ENCODE measurements at regions not wholly inside any gene's neighbourhood (a gene's known extent, or its start where the extent isn't known, plus 50 kb on each side); places are given as distances from the start of the nearest gene placed in this dataset.
"Not testable (repeated sequence)": the region's sequence is repeated elsewhere in the genome, so short reads cannot be mapped to it uniquely, and the experiment has no call there.

- not testable (repeated sequence) for DNase-seq
These were observed 232.9 kb upstream of the ZFP64 start for GRCh38 chr20:52424357-52424942.

GRCh38 chr20:52423536-52424140 lies 232.1 kb upstream of the ZFP64 start:
- DNase-seq, result not testable (repeated sequence)

DNA sequence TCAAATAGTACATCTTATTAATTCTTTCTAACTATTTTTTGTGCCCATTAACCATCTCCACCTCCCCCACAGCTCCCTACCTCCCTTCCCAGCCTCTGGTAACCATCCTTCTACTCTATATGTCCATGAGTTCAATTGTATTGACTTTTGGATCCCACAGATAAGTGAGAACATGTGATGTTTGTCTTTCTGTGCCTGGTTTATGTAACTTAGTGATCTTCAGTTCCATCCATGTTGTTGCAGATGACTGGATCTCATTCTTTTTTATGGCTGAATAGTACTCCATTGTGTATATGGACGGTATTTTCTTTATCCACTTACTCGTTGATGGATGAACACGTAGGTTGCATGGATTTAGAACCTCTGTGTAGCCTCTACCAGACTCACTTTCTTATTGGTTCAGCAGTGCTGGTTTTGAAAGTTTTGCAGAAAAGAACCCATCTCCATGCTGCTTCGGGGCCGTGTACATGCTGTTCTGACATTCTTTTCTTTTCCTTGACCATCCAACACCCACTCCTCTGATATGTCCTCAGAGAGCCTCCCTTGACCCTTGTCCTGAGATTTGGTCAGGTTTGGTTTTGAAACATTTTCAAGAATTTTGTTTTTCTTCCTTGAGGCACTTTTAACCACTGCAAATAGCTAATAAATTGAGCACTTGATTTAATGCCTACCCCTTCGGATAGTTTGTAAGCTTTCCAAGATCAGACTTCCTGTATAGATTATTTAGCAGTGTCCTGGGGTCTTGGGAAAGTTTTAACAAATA lies 231.2 kb upstream of the ZFP64 start:
- no peak for DNase-seq

DNA sequence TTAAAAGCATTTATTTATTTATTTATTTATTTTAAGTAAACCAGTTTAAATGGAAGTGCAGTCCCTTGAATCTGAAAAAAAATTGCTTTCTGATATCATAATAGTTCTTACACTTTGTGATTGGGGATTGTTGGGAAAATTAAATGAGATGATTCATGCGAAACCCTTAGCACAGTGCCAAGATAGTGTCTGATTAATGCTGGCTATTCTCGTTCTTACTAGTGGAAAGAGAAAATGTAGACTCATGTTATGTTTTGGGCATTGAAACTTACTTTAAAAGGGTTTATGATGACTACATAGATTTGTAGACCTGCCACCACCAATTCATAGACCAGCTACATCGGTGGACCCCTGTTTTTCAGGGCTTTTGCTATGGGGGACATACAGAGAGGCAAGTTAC lies 229.2 kb upstream of the ZFP64 start:
- DNase-seq, result no peak

DNA sequence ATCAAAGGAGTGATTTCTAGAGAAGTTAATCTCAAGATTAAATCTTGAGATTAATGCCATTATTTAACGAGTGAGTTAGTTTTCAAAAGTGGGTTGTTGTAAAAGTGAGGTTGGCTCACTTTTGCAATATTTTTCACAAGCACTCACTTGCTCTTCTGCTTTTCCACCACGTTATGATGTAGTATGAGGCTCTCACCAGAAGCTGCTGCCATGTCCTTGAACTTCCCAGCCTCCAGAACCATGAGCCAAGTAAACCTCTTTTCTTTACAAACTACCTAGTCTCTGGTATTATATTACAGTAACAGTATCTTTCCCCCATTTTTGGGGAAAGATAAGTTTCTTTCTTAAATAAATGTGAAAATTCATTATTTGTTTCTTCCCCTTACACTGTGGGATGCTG lies 227.6 kb upstream of the ZFP64 start:
- DNase-seq, result no peak

- DNase-seq, result no peak
These were observed 225.4 kb upstream of the ZFP64 start for GRCh38 chr20:52416953-52417352.

DNA sequence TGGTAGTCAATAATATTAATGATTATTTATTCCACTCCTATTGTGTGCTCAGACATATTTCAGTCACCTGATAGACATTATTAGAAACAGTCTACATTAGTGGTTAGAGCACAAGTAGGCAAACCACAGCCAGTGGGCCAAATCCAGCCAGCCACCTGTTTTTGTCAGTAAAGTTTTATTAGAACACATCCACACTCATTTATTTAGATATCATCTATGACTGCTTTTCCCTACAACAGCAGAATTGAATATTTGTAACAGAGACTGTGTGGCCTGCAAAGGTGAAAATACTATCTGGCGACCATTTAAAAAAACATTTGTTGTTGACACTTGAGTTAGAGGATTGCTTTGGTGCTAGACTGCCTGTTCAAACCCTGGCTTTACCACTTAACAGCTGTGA lies 220.0 kb upstream of the ZFP64 start:
- no peak for DNase-seq

DNA sequence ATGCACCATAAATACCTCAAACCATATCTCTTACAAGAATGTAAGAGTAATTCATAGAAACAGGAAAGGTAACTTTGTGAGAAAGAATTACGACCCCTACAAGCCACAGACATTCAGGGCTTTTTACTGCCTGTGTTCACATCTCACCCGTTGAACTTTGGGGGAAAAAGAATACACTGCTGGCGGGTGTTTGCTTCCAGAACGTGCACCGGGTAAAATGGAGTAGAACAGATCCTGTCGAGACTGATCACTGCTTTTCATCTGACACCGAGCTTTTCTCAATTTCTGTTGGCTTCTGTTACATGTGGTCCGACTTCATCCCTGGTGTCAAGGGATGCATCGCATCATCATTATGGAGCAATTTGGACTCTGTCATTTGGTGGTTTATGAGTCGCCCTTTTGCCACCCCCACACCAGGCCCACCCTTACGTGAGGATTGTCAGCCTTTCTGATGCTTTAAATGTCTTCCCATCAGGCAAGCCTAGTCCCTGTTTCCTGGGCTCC lies 219.2 kb upstream of the ZFP64 start:
- DNase-seq, result peak; percentile 79

- no peak for DNase-seq
These were observed 218.6 kb upstream of the ZFP64 start for GRCh38 chr20:52410182-52410647.

DNA sequence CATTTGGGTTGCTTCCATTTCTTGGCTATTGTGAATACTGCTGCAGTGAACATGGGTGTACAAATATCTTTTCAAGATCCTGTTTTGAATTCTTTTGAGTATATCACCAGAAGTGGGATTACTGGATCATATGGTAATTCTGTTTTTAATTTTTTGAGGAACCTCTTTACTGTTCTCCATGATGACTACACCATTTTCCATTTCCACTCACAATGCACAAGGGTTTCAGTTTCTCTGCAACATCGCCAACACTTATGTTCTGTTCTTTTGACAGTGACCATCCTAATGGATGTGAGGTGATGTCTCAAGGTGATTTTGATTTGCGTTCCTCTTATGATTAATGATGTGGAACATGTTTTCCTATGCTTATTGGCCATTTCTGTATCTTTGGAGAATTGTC lies 214.4 kb upstream of the ZFP64 start:
- DNase-seq, result no peak

DNA sequence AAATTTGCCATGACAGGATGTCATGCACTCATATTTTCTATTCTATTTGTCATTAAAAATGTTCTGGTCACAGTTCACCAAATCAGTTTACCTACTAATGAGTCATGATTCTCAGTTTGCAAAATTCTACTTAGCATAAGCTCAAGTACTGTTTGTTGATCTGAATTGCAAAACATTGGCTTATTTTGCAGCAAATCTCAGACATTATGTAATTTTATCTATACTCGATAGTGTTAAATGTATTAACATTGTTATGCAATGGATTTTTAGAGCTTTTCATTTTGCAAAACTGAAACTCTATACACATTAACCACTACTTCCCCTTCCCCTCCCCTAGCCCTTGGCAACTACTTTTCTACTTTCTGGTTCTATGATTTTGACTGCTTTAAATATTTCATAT lies 213.8 kb upstream of the ZFP64 start:
- DNase-seq, result no peak

DNA sequence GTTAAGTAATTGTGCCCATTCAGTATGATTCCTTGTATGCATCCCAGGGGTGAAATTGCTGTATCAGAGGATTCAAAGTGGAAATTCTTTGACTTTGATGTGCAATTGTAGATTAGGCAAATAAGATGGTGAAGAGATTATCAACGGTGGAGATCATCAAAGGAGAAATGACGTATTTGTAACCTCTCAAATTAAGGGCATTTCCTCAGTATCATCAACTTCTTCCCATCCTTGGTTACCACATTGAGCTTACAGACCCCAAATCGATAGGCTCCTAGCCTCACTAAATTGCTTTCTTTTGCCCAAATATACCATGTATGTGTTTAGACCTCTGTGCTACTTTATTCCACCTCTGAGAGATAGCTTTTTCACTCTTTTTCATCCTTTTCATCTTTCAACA lies 213.1 kb upstream of the ZFP64 start:
- no peak for DNase-seq

DNA sequence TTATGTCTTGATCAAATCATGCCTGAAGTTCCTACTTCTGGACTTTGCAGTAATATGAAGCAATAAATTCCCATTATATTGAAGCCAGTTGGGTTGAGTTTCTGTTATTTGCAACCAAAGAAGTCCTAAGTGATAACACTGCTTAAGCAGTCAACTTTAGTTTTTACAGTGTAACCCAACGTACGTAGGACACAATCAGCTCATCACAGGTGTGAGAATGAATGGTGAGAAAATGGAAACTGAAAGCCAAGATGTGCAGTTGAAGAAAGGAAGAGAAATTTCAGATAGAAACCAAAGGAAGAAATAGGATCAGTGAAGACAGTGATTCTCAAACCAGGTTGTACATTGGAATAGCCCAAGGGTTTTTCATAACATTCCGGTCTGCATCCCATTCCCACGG lies 211.4 kb upstream of the ZFP64 start:
- no peak for DNase-seq

DNA sequence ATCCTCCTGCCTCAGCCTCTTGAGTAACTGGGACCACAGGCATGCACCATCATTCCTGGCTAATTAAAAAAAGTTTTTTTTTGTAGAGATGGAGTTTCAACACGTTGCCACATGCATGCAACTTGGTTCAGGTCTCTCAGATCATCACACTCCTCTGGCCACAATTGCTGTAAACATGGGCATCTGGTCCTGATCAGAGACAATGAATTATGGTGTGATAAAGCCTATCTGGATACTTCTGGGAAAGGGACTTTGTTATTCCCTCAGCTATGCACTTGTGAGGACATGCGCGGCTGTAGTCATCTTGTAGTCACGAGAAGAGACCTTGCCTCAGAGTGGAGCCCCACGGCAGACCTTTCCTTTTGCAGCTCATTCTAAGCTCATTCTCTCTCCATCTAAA lies 210.9 kb upstream of the ZFP64 start:
- DNase-seq, result no peak

DNA sequence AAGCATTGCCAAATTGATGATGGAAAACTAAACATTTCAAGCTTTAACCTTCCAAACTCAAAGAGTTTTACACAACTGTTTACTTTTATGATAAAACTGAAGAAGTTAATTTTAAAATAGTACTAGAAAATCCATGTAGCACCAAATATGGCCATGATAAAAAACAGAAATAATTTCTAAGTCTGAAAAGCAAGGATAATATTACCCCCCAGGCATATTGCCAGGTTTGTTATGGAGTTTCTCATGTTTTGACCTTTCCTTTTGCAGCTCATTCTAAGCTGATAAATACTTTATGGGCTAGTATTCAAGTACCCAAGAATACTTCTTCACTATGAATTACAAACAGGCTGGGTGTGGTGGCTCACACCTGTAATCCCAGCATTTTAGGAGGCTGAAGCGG lies 209.9 kb upstream of the ZFP64 start:
- no peak for DNase-seq

DNA sequence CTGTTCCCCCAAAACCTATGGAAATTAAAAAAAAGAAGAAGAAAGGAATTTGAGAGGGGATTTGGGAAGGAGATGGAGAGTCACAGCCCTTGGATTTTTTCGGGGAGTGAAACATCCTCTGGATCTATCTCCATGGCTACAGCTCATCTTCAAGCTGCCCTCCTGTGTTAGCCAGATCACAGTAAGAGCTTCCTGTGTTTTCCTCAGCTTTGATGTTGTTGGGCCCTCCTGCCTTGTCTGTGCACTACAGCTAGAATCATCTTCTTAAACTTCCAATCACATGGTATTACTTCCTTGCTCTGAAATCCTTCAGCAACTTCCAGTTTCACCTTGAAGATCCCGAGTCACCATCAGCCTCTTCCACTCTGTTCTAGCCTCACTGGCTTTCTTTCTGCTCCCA lies 207.8 kb upstream of the ZFP64 start:
- no peak for DNase-seq

GRCh38 chr20:52389606-52390005 lies 198.0 kb upstream of the ZFP64 start:
- DNase-seq, result no peak

DNA sequence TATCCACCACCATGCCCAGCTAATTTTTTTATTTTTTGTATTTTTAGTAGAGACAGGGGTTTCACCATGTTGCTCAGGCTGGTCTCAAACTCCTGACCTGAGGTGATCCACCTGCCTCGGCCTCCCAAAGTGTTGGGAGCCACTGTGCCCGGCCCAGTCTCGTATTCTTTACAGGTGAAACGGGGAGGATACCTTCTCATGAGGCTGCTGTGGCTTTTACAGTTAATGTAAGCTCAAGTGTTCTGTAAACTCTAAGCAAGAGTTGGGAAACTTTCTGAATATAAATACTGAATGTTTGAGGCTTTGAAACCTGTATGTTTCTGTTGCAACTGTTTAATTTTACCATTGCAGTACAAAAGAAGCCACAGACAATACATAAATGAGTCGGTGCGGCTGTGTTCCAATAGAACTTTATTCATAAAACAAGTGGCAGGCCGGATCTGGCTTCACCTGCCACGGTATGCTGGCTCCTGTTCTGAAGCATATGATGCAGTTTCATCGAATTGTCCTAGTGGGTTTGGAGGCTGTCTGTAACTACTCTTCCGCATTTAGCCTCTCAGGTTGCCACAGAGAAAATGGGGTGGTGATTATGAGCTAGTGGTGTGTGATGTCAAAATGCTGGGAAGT lies 192.5 kb upstream of the ZFP64 start:
- DNase-seq, result no peak

DNA sequence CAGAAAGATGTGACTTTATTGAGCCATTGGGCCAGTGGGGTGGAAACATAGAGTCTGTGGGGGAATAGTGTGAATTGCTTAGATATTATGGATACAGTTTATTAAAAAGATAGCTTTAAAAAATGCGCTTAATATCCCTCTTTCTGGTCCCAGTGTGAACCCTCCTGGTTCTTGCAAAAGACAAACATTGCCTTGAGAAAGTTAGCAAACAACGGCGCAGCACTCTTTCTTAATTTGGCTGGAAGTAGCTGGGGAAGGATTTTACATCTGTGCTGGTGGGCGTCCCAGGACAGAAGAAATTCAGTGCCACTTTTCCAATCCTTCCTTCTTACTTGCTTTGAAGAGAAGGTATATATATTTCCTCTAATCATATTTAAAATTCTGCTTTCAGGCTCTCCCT lies 191.4 kb upstream of the ZFP64 start:
- DNase-seq, result no peak

DNA sequence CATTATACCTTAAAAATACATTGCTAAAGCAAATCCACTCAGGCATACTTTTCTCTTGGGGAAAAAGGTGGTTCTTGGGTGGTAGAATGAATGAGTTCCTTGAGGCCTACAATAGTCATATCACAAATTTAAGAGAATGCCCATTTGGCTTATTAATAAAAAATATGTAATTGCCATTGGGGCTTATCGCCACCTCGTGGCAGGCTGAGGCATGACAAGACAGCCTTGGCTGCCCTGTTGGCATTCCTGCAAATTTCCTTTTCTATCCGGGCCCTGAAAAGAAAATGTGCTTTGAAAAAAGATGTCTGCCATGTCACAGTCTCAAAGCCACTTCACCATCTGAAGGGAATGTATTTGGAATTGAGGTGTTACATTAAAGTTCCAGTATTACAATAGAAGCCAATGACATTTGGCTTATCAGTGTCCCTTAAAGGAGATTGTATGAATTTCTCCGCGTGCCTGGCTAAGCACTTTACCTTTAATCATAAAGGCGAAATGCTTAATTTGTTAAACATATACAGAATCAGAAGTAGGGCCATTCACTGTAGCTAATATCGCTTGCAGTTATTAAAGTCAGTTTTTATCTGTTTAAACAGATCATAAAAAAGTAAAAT lies 188.3 kb upstream of the ZFP64 start:
- DNase-seq, result no peak

DNA sequence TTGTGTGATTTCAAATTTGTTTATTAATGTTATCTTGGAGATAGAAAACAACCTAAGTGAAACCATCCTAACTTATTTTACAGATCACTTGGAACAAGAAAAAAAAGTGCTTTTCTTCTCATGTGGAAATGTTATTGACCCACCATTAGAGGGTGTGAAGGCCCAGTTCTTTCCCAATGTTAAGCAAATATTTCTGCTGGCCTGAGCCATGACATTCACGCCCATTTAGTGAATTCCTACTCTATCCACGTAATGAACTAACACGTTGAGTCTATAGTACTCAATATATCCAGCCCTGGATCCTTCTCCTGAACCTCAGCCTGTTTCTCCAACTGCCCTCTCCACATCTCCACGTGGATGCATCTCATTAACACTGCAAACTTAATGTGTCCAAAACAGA lies 180.6 kb upstream of the ZFP64 start:
- DNase-seq, result no peak

DNA sequence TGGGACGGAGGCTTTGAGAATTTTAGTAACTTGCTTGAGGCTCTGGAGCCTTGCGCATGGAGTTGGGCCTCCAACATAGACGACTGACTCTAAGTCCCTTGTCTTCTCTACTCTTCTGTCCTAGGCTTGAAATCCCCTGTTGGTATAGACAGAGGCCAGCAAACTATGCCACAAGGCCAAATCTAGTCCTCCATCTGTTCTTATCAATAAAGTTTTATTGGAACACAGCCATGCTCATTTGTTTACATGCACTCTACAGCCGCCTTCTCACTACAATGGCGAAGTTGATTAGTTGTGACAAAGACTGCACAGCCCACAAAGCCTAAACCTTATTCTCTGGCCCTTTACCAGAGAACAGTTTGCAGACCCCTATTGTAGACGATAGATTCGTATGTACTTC lies 174.1 kb upstream of the ZFP64 start:
- DNase-seq, result no peak

GRCh38 chr20:52364405-52364804 lies 172.8 kb upstream of the ZFP64 start:
- DNase-seq, result no peak
